Right atrium auricular region (tissue), 2 donors: ENCODE measurements at regions not wholly inside any gene's neighbourhood (a gene's known extent, or its start where the extent isn't known, plus 50 kb on each side); places are given as distances from the start of the nearest gene placed in this dataset.

ENCODE experiments used
- DNase-seq: peaks from one replicate; pipeline ENCODE4 v3.0.0-alpha.2; 2019; ENCODE audit warnings: low spot score
- H3K27ac ChIP-seq, 2 donors: fragments of 200-600 bp; sonication (generic); 1 replicate in 1 of 2; 2 replicates in 1 of 2; pipeline ENCODE4 v1.5.1; 2016 to 2019
- H3K27me3 ChIP-seq, 2 donors: fragments of 200-600 bp; sonication (generic); one replicate each; pipeline versions ENCODE4 v1.5.1 to v1.6.0; 2017 to 2019
- H3K36me3 ChIP-seq: fragments of 200-600 bp; sonication (generic); one replicate; pipeline ENCODE4 v1.5.1; 2016
- H3K4me1 ChIP-seq, 2 donors: fragments of 200-600 bp; sonication (generic); one replicate each; pipeline versions ENCODE4 v1.5.1 to v1.6.0; 2017 to 2019
- H3K4me3 ChIP-seq, 2 donors: fragments of 200-600 bp; sonication (generic); 1 replicate in 1 of 2; 2 replicates in 1 of 2; pipeline ENCODE4 v1.5.1; 2017 to 2019; ENCODE audit warnings: mild to moderate bottlenecking in 1 of 2, moderate library complexity in 1 of 2
- H3K9me3 ChIP-seq, 2 donors: fragments of 200-600 bp; sonication (generic); one replicate each; pipeline ENCODE4 v1.5.1; 2019
- TF ChIP-seq, protein P1 (sequence below), 2 donors: fragments of 200-600 bp; sonication (generic); IDR thresholded peaks; one replicate each; pipeline ENCODE4 v1.5.1; 2019; ENCODE audit warnings: antibody characterized with exemption in 2 of 2

DNA sequence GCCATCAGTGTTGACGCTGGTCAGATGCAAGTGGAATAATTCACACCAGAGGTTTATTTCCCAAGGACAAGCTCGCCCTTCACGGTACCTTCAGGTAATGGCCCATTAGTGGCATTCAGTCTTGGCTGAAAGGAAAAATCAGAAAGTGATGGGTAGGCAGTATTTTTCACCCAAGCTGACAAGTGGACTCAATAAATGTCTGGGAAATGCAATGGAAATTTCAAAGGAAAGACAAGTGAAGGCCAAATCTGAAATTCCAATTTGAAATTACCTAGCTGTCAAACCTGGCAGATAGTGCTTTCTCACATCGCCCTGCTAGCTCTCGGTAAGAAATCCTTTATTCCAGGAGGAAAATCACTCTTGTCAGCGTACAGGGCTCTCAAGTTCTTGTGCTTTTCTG is 413.5 kb downstream of the OCA2 start:
- no peaks in the 10 kb centered on the region for H3K4me1 ChIP-seq
- DNase-seq: no peak
- H3K27me3 ChIP-seq: no peaks in the 10 kb centered on the region
- no peaks in the 10 kb centered on the region for H3K36me3 ChIP-seq
- TF ChIP-seq, protein P1, sequence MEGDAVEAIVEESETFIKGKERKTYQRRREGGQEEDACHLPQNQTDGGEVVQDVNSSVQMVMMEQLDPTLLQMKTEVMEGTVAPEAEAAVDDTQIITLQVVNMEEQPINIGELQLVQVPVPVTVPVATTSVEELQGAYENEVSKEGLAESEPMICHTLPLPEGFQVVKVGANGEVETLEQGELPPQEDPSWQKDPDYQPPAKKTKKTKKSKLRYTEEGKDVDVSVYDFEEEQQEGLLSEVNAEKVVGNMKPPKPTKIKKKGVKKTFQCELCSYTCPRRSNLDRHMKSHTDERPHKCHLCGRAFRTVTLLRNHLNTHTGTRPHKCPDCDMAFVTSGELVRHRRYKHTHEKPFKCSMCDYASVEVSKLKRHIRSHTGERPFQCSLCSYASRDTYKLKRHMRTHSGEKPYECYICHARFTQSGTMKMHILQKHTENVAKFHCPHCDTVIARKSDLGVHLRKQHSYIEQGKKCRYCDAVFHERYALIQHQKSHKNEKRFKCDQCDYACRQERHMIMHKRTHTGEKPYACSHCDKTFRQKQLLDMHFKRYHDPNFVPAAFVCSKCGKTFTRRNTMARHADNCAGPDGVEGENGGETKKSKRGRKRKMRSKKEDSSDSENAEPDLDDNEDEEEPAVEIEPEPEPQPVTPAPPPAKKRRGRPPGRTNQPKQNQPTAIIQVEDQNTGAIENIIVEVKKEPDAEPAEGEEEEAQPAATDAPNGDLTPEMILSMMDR (IDR thresholded peaks at IDR 0.05): no peak
- H3K4me3 ChIP-seq: no peak overlapping the region
- H3K9me3 ChIP-seq: no peaks in the 10 kb centered on the region
- H3K27ac ChIP-seq: no peak overlapping the region

GRCh38 chr15:27683121-27683520 is 416.0 kb downstream of the OCA2 start:
- Histone ChIP-seq H3K36me3 (no peaks in the 10 kb centered on the region), H3K27ac (no peak overlapping the region), H3K4me1 (no peaks in the 10 kb centered on the region), H3K27me3 (no peaks in the 10 kb centered on the region), H3K9me3 (no peaks in the 10 kb centered on the region), H3K4me3 (no peak overlapping the region)
- no peak for DNase-seq
- TF ChIP-seq, protein P1 (IDR thresholded peaks at IDR 0.05): no peak

DNA sequence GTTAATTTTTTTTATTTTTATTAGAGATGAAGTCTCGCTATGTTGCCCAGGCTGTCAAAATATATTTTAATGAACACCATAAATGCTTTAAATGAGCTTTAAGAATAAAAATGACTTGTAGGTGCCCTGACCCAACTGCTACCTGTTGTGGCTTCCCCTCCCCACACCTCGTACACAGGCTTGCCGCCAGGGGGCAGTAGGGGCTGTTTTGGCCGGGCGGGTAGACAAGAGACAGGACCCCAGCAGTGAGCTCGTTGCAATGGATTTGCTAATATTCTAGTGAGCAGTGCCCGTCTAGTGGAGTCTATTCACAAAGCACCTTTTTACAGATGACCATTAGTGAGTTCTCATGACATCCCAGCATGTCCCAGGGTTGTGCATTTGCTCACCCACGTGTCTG is 418.1 kb downstream of the OCA2 start:
- no peaks in the 10 kb centered on the region for H3K9me3 ChIP-seq
- H3K27me3 ChIP-seq: no peaks in the 10 kb centered on the region
- DNase-seq: no peak
- H3K36me3 ChIP-seq: no peaks in the 10 kb centered on the region
- TF ChIP-seq, protein P1 (IDR thresholded peaks at IDR 0.05): peak in 1 of 2 donors; percentile 60
- no peak overlapping the region for H3K4me3 ChIP-seq
- H3K27ac ChIP-seq: no peak overlapping the region
- H3K4me1 ChIP-seq: no peaks in the 10 kb centered on the region

- TF ChIP-seq, protein P1 (IDR thresholded peaks at IDR 0.05): no peak
Observed at GRCh38 chr15:27679731-27680471, 419.2 kb downstream of the OCA2 start.

GRCh38 chr15:27679203-27679602 is 419.9 kb downstream of the OCA2 start:
- TF ChIP-seq, protein P1 (IDR thresholded peaks at IDR 0.05): no peak
- H3K27me3 ChIP-seq: no peaks in the 10 kb centered on the region
- DNase-seq: no peak

More at GRCh38 chr15:27679731-27680471, 419.2 kb downstream of the OCA2 start:
- H3K27ac ChIP-seq: no peak overlapping the region
- H3K36me3 ChIP-seq: no peaks in the 10 kb centered on the region
- H3K27me3 ChIP-seq: no peaks in the 10 kb centered on the region
- no peaks in the 10 kb centered on the region for H3K4me1 ChIP-seq
- no peak overlapping the region for H3K4me3 ChIP-seq
- H3K9me3 ChIP-seq: no peaks in the 10 kb centered on the region
- DNase-seq: no peak

DNA sequence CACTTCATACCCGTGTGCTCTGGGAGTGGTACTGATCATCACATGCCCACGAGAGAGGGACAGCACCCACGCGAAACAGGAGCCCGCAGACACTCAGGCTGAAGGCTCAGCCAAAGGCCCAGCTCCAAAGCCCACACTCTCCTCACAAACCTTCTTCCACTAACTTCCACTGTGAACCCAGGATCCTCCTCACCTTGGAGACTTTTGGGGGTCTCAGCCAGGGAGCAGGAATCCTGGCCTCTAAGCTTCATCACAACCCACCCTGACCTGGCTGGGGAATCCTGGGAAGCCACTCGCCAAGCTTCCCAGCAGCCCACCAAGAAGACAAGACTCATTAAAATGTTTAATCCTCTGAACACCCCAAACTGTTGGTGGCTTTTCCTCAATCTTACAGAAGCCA is 421.2 kb downstream of the OCA2 start:
- no peak overlapping the region for H3K27ac ChIP-seq
- no peak for DNase-seq
- H3K9me3 ChIP-seq: no peaks in the 10 kb centered on the region
- no peaks in the 10 kb centered on the region for H3K4me1 ChIP-seq
- H3K36me3 ChIP-seq: no peaks in the 10 kb centered on the region
- H3K4me3 ChIP-seq: no peak overlapping the region
- no peaks in the 10 kb centered on the region for H3K27me3 ChIP-seq
- TF ChIP-seq, protein P1 (IDR thresholded peaks at IDR 0.05): no peak

More at GRCh38 chr15:27679203-27679602, 419.9 kb downstream of the OCA2 start:
- Histone ChIP-seq H3K36me3 (no peaks in the 10 kb centered on the region), H3K9me3 (no peaks in the 10 kb centered on the region), H3K4me3 (no peak overlapping the region), H3K4me1 (no peaks in the 10 kb centered on the region), H3K27ac (no peak overlapping the region)
